CD4-positive, alpha-beta T cell treated with Interferon alpha-2 for 1 hour (primary cell): ENCODE measurements at regions not wholly inside any gene's neighbourhood (a gene's known extent, or its start where the extent isn't known, plus 50 kb on each side); places are given as distances from the start of the nearest gene placed in this dataset.
"Not testable (repeated sequence)": the region's sequence is repeated elsewhere in the genome, so short reads cannot be mapped to it uniquely, and the experiment has no call there.

Experiments
- DNase-seq, 2 donors: peaks; one replicate each; pipeline ENCODE4 v3.0.0-alpha.2; 2020 to 2022

- DNase-seq = no peak
Measured at GRCh38 chr2:222760301-222760897, 88.9 kb downstream of the MOGAT1 start.

- DNase-seq = no peak
Measured at GRCh38 chr2:222761888-222762287, 90.4 kb downstream of the MOGAT1 start.

DNA sequence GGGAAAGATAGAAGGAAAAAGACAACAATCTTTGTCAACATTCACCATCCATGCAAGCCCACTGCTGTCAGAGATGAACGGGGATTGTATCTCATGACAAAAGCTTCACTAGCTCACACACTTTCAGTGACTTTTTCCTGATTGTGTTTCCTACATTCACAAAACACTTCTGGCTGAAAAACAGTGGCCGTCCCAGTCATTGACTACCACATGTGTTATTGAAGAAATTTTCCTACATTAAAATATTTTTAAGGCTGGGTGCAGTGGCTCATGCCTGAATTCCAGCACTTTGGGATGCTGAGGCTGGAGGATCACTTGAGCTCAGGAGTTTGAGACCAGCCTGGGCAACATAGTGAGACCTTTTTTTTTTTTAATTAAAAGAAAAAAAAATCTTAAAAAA, 90.9 kb downstream of the MOGAT1 start:
- DNase-seq = no peak

GRCh38 chr2:222765883-222766282, 94.4 kb downstream of the MOGAT1 start:
- not testable (repeated sequence) for DNase-seq

- not testable (repeated sequence) for DNase-seq
Measured at GRCh38 chr2:222768019-222768418, 92.8 kb upstream of the ACSL3 start.

DNA sequence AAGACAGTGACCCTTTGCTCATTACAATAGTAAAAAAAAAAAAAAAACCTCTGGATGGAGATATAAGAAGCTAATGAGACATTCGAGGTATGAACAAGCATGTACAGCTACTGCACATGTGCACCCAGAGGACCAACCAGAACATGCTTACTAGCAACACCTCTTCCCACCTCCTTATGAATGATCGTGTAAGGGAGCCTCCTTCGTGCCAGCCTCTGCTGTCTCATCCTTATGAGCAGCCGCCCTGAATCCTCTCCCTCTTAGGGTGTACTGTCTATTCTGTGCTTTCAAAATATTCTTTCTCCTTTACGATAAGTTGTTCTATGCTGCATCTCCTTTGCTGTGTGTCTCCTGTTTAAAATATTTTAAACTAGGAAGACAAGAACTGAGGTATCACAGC, 91.4 kb upstream of the ACSL3 start:
- no peak for DNase-seq

DNA sequence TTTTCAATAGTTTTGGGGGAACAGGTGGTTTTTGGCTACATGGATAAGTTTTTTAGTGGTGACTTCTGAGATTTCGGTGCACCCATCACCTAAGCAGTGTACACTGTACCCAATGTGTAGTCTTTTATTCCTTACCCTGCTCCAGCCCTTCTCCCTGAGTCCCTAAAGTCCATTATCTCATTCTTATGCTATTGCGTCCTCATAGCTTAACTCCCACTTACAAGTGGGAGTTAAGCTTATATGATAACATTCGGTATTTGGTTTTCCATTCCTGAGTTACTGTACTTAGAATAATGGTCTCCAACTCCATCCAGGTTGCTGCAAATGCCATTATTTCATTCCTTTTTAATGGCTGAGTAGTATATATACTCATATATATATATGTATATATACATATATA, 90.9 kb upstream of the ACSL3 start:
- DNase-seq = no peak

DNA sequence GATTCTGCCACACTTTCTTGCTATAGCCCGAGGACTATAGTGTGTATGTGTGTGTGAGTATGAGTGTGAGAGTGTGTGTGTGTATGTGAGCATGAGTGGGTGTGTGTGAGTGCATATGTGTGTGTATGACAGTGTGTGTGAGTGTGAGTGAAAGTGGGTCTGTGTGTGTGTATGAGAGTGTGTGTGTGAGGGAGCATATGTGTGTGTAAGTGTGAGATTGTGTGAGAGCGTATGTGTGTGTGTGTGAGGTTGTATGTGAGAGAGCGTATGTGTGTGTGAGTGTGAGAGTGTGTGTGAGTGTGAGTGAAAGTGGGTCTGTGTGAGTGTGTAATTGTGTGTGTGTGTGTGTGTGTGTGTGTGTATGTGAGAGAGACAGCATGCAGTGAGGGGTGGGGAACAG, 89.0 kb upstream of the ACSL3 start:
- DNase-seq = no peak

GRCh38 chr2:222774941-222775340, 85.9 kb upstream of the ACSL3 start:
- DNase-seq = no peak

- no peak for DNase-seq
Measured at GRCh38 chr2:222776792-222777191, 84.0 kb upstream of the ACSL3 start.

GRCh38 chr2:222778400-222778799, 82.4 kb upstream of the ACSL3 start:
- DNase-seq = no peak

- no peak for DNase-seq
Measured at GRCh38 chr2:222779145-222779832, 81.5 kb upstream of the ACSL3 start.

GRCh38 chr2:222780051-222780450, 80.8 kb upstream of the ACSL3 start:
- no peak for DNase-seq

DNA sequence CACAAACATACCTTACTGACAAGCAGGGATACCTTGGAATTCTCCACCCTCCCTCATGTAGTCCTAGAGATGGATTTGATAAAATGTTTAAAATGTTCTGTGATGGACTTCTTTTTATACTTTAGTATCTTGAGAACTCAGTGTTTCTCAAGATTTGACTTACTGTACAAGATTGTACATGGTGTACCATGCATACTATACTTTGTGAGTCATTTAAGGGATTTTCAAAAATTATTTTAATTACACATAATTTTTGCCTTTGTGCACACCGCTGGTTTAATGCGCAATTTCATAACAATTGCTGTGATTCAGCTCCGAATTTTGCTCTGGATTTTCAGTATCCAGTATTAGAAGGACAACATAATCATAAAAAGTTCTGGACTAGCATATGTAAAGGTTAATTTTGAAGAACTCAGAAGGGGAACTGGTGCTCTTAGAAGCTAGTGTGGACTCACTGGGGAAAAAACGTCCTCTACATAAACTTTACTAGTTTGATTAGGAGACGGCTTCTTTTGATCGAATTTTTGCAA, 78.6 kb upstream of the ACSL3 start:
- DNase-seq = no peak

GRCh38 chr2:222783592-222783991, 77.2 kb upstream of the ACSL3 start:
- DNase-seq = no peak

GRCh38 chr2:222790932-222791331, 69.9 kb upstream of the ACSL3 start:
- no peak for DNase-seq

GRCh38 chr2:222792001-222792611, 68.7 kb upstream of the ACSL3 start:
- DNase-seq = peak in 1 of 2 donors; percentile 24

DNA sequence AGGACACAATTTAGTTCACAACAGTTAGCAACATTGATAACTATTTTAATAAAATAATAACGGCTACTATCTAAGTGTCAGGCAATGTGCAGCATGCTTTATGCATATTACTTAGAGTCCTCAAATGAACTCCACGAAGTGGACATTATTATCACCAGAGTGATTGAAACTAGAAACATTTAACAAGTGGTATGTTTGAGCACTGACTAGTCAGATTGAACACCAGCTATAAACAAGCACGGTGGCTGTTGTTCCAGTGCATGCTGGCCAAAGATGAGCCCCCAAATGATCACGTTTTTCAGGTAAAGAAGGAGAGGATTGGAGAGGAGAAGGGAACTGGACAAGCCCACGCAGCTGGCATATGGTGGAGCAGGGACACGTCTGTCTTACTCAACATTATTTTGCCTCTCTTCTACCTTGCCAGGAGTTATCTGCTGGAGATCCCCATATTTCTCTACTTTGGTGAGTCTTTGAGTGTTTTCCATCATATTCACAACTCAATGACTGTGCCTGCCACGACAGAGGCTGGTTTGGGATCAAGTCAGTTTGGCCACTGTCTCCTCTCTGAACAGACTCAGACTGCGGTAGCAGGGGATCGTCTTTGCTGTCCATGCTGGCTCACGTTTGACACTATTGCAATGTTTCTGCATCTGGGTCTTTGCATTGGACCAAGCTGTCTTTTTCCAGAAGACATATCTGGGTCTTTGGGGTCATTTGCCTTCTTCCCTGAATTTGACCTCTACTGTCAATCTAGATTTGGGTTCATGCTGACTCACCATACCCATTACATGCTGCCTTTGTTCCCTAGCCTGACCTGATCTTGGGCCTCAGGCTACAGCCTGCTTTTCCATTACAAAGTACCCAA, 66.0 kb upstream of the ACSL3 start:
- DNase-seq = no peak

GRCh38 chr2:222795450-222796357, 65.1 kb upstream of the ACSL3 start:
- no peak for DNase-seq

- DNase-seq = no peak
Measured at GRCh38 chr2:222796413-222797103, 64.3 kb upstream of the ACSL3 start.

DNA sequence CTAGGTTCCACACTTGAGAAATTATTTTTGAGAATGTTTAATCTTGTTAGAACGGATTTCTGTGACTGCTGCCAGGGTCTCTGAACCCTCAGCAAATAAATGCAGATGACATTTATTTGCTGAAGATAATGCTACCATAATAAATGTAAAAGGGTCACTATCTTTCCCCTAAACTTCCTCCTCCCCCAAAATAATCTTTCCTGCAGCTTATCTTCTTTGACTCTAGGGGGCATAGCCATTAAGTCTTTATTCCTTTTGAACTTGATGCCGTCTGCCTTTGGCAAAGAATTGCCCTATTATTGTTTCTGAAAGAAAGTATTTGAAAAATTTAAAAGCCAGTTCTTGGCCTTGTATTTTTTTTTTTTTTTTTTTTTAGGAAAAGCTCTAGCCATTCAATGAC, 63.6 kb upstream of the ACSL3 start:
- peak in 1 of 2 donors; percentile 10 for DNase-seq
